HepG2 (cell line): ENCODE measurements at regions not wholly inside any gene's neighbourhood (a gene's known extent, or its start where the extent isn't known, plus 50 kb on each side); places are given as distances from the start of the nearest gene placed in this dataset.

ENCODE experiments used
- ATAC-seq: fragments of 200-7000 bp; cut with Tn5 transposase; 3 replicates; pipeline ENCODE4 v1.9.1; 2020; ENCODE audit warnings: mild to moderate bottlenecking, moderate library complexity
- BruUV-seq: library from RNA; stranded (reverse); fragments of 400-500 nt; replicated peaks from 2 replicates; lab custom pipeline; 2021; lab: Mats Ljungman, UMichigan
- CTCF ChIA-PET: fragments of 300-600 bp; formaldehyde crosslinking; extraction: SDS; loops from one replicate; lab custom pipeline; 2021; ENCODE audit warnings: low total read pairs, inconsistent platforms, low intra/inter-chr PET ratio; lab: Yijun Ruan, JAX
- POLR2A ChIA-PET: fragments of 350-600 bp; sonication (Branson Sonifier 250); formaldehyde crosslinking; loops from one replicate; lab custom pipeline; 2020; ENCODE audit warnings: antibody characterized with exemption, inconsistent platforms; lab: Yijun Ruan, JAX
- DNase-seq: peaks from one replicate; pipeline ENCODE4 v3.0.0-alpha.2; 2015; ENCODE audit warnings: low spot score
- FAIRE-seq: peaks from 3 replicates; lab custom pipeline; 2011; peaks lifted over from hg19 to GRCh38; lab: Jason Lieb, UNC
- H2AFZ ChIP-seq: one replicate; pipeline ENCODE4 v1.6.1; 2011; ENCODE audit warnings: low read length, inconsistent platforms
- H3K27ac ChIP-seq: fragments of 300-600 bp; 3 replicates; pipeline ENCODE4 v1.8.0; 2011; ENCODE audit warnings: mixed run types, mild to moderate bottlenecking, mixed read lengths, low read length, inconsistent platforms; ENCODE audit not compliant: insufficient read depth; ENCODE audit errors: extremely low read length
- H3K27me3 ChIP-seq, 2 experiments: fragments of 200-600 bp in 1 of 2; 2 replicates in 1 of 2; 3 replicates in 1 of 2; pipeline versions ENCODE4 v1.6.0 to v1.8.0; 2011; ENCODE audit warnings: low read length in 2 of 2, mild to moderate bottlenecking in 2 of 2, moderate library complexity in 2 of 2, inconsistent platforms in 1 of 2; ENCODE audit not compliant: insufficient read depth in 2 of 2, control insufficient read depth in 1 of 2
- H3K36me3 ChIP-seq, 2 experiments: fragments of 200-600 bp in 1 of 2; replicated peaks in 1 of 2; 2 replicates in 1 of 2; 3 replicates in 1 of 2; pipeline versions ENCODE4 v1.5.1 to v1.8.0; 2011; ENCODE audit warnings: low read length in 2 of 2, inconsistent platforms in 1 of 2; ENCODE audit not compliant: insufficient read depth in 2 of 2, control insufficient read depth in 1 of 2
- H3K4me1 ChIP-seq: 2 replicates; pipeline ENCODE4 v1.5.1; 2012; ENCODE audit warnings: low read length, inconsistent platforms; ENCODE audit not compliant: insufficient read depth
- H3K4me2 ChIP-seq: 2 replicates; pipeline ENCODE4 v1.6.0; 2011; ENCODE audit warnings: low read depth, low read length, inconsistent platforms
- H3K4me3 ChIP-seq, 3 experiments: fragments of 200-600 bp in 1 of 3; sonication (generic), shearing (Covaris generic) in 1 of 3; replicated peaks in 1 of 3; 2 replicates each; pipeline ENCODE4 v1.5.1; 2011 to 2016; ENCODE audit warnings: low read length in 3 of 3, inconsistent platforms in 2 of 3, low read depth in 2 of 3, mild to moderate bottlenecking in 2 of 3, control low read depth in 1 of 3, mixed read lengths in 1 of 3; ENCODE audit not compliant: insufficient read depth in 1 of 3
- H3K79me2 ChIP-seq: one replicate; pipeline ENCODE4 v1.6.1; 2011; ENCODE audit warnings: low read length, inconsistent platforms; ENCODE audit not compliant: insufficient read depth
- H3K9ac ChIP-seq: 2 replicates; pipeline ENCODE4 v1.6.0; 2011; ENCODE audit warnings: mild to moderate bottlenecking, low read depth, low read length, inconsistent platforms; ENCODE audit not compliant: insufficient read depth
- H3K9me3 ChIP-seq: 2 replicates; pipeline ENCODE4 v1.5.1; 2012; ENCODE audit warnings: mild to moderate bottlenecking, low read length
- H4K20me1 ChIP-seq: 2 replicates; pipeline ENCODE4 v1.6.0; 2011; ENCODE audit warnings: inconsistent platforms, mild to moderate bottlenecking, low read length, moderate library complexity; ENCODE audit not compliant: insufficient read depth
- AFF4 ChIP-seq: sonication (generic); formaldehyde crosslinking; IDR thresholded peaks from 2 replicates; pipeline ENCODE4 v1.4.0; 2020; ENCODE audit warnings: missing genetic modification reagents
- FOXM1 ChIP-seq: sonication (generic); formaldehyde crosslinking; IDR thresholded peaks from 2 replicates; pipeline ENCODE4 v1.5.0; 2020; ENCODE audit warnings: missing genetic modification reagents
- HDAC6 ChIP-seq: fragments of 200-600 bp; sonication (generic); IDR thresholded peaks from 2 replicates; pipeline ENCODE4 v1.7.0; 2017; ENCODE audit warnings: mild to moderate bottlenecking, antibody characterized with exemption, low read length, low read depth
- YY1 ChIP-seq: IDR thresholded peaks from 2 replicates; pipeline ENCODE4 v1.6.1; 2011; ENCODE audit warnings: low read length, low read depth, moderate library complexity, mild to moderate bottlenecking; ENCODE audit not compliant: insufficient read depth, insufficient replicate concordance
- ZNF850 ChIP-seq: sonication (generic); formaldehyde crosslinking; conservative IDR thresholded peaks from 2 replicates; pipeline ENCODE4 v1.9.0; 2021; ENCODE audit warnings: mild to moderate bottlenecking, missing genetic modification reagents
- ZSCAN21 ChIP-seq: sonication (generic); formaldehyde crosslinking; IDR thresholded peaks from 2 replicates; pipeline ENCODE4 v1.8.0; 2022; ENCODE audit warnings: mild to moderate bottlenecking, missing genetic modification reagents, moderate library complexity, borderline replicate concordance
- WGBS: methylation state at CpG from one replicate; pipeline ENCODE4 v1.1.6; 2017; ENCODE audit warnings: low lambda C conversion rate; 5-methylcytosine and 5-hydroxymethylcytosine counted together
- in situ Hi-C: cut with HindIII; loops from 2 replicates; pipeline ENCODE4 v1.10.0; 2017; ENCODE audit warnings: low pct_unique_long_range_greater_than_20kb; ENCODE audit not compliant: extremely low pct_ligation_motif_present
- intact Hi-C: fragments of 100-400 bp; cut with micrococcal nuclease; formaldehyde crosslinking; loops from one replicate; pipeline ENCODE4 v1.10.0; 2022; ENCODE audit not compliant: unreplicated experiment

GRCh38 chr18:10216791-10217190 is 237.6 kb upstream of the APCDD1 start:
- no peak for FAIRE-seq
- ChIA-PET POLR2A (no interaction called here), CTCF (no interaction called here)
- Histone ChIP-seq H3K27ac (no peak overlapping the region), H2AFZ (no peak overlapping the region), H3K4me1 (no peaks in the 10 kb centered on the region), H3K27me3 (no peaks in the 10 kb centered on the region), H3K4me3 (no peak overlapping the region), H3K9ac (no peak overlapping the region), H4K20me1 (no peaks in the 10 kb centered on the region), H3K4me2 (no peak overlapping the region), H3K9me3 (peaks cover 7% of the 10 kb centered on the region; the same call in 1 of the 2 replicates), H3K36me3 (no peaks in the 10 kb centered on the region), H3K79me2 (no peaks in the 10 kb centered on the region)
- 9% methylated on average over 2 of the region's 2 CpGs for WGBS
- no peak for DNase-seq
- ATAC-seq, result no peak
- TF ChIP-seq AFF4 (CRISPR knock-in tag) (no peak), ZSCAN21 (CRISPR knock-in tag) (no peak), ZNF850 (CRISPR knock-in tag) (no peak), HDAC6 (no peak)
- intact Hi-C loops, result no loop called here
- in situ Hi-C loops, result no loop called here
- BruUV-seq, result no TSS peak

GRCh38 chr18:10217211-10217610 is 237.2 kb upstream of the APCDD1 start:
- H3K4me1 ChIP-seq, result no peaks in the 10 kb centered on the region
- no peaks in the 10 kb centered on the region for H3K79me2 ChIP-seq
- H3K36me3 ChIP-seq, result no peaks in the 10 kb centered on the region
- no TSS peak for BruUV-seq
- ATAC-seq, result no peak
- TF ChIP-seq YY1, result no peak
- TF ChIP-seq FOXM1 (CRISPR knock-in tag), result no peak
- TF ChIP-seq, all 625 proteins: peak for 0
- Histone ChIP-seq H3K27ac (no peak overlapping the region), H3K4me3 (no peak overlapping the region), H4K20me1 (no peaks in the 10 kb centered on the region), H3K27me3 (no peaks in the 10 kb centered on the region), H3K4me2 (no peak overlapping the region), H3K9ac (no peak overlapping the region), H2AFZ (no peak overlapping the region), H3K9me3 (peaks cover 7% of the 10 kb centered on the region; the same call in 1 of the 2 replicates)
- DNase-seq, result no peak
- intact Hi-C loops, result no loop called here
- in situ Hi-C loops, result no loop called here
- WGBS, result 65% methylated on average over 2 of the region's 2 CpGs
- ChIA-PET POLR2A (no interaction called here), CTCF (no interaction called here)
- no peak for FAIRE-seq
